GM18867 (cell line): ENCODE measurements at regions not wholly inside any gene's neighbourhood (a gene's known extent, or its start where the extent isn't known, plus 50 kb on each side); places are given as distances from the start of the nearest gene placed in this dataset.

Experiments used
- ATAC-seq: cut with Tn5 transposase; IDR thresholded peaks from one replicate; pipeline ENCODE4 v1.9.1; 2021; ENCODE audit warnings: mild to moderate bottlenecking, moderate library complexity; ENCODE audit not compliant: unreplicated experiment

- ATAC-seq: no peak
Observed at GRCh38 chr5:1748271-1748670, 51.4 kb downstream of the MRPL36 start.

- ATAC-seq: no peak
Observed at GRCh38 chr5:1747803-1748085, 51.9 kb downstream of the MRPL36 start.

GRCh38 chr5:1747079-1747802 is 52.4 kb downstream of the MRPL36 start:
- ATAC-seq: no peak

DNA sequence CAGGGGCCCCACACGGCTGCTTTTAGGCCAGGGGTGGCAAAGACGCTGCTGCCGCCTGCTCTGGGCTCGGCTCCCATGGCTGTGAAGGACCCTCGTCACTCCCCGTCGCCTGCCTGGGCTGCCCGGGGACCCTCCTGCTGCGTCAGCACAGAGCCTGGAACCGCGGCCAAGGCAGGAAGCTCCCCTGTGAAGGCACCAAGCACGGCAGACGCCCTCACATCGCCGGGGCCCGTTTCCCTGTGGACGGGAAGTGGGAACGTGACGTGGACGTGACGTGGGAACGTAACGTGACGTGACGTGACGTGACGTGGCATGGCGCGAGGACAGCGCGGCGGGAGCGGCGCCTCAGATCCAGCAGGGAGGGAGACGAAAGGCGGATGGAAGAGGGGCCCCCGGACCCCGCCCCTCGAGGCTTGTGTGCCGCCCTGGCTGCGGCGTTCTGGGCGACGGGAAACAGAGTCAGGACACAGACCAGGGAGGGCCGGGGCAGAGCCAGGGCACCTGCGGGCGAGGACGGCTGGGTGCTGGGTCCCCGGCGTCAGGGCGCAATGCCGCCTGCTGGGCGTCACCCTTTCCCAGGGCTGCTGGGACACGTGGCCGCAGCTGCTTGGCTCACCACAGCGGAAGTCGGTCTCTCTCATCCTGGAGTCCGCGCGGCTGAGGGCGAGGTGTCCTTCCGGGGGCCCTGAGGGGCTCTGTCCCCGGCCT is 53.1 kb downstream of the MRPL36 start:
- no peak for ATAC-seq

GRCh38 chr5:1745796-1746370 is 53.8 kb downstream of the MRPL36 start:
- no peak for ATAC-seq

DNA sequence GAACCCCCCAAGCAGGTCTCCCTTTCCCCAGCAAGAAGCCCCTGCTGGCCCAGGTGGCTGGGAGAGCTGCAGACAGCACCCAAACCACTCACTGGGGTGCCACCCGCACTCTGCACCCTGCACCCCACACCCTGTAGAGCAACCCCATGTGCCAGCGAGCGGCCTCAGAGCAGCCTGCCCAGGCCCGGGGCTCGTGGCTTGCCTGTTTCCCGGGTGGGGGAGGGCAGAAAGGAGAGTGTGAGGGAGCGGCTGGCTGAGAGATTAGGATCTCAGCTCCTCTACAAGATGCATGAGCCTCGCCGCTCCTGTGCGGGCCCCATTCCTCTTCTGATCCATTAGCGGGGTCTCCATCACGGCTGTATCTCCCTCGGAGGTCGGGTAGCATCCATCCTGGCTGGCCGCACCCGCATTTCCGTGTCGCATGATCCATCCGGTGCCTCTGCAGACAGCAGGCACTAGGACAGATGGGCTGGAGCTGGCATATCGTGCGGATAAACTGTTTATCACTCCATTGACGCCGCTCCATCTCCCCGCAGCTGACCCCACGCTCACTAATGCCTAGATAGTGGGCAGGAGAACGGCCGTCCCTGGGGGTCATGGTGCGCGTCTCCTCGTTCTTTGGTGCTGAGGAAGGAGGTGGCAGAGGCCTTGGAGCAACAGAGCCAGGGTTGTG is 54.4 kb downstream of the MRPL36 start:
- no peak for ATAC-seq

DNA sequence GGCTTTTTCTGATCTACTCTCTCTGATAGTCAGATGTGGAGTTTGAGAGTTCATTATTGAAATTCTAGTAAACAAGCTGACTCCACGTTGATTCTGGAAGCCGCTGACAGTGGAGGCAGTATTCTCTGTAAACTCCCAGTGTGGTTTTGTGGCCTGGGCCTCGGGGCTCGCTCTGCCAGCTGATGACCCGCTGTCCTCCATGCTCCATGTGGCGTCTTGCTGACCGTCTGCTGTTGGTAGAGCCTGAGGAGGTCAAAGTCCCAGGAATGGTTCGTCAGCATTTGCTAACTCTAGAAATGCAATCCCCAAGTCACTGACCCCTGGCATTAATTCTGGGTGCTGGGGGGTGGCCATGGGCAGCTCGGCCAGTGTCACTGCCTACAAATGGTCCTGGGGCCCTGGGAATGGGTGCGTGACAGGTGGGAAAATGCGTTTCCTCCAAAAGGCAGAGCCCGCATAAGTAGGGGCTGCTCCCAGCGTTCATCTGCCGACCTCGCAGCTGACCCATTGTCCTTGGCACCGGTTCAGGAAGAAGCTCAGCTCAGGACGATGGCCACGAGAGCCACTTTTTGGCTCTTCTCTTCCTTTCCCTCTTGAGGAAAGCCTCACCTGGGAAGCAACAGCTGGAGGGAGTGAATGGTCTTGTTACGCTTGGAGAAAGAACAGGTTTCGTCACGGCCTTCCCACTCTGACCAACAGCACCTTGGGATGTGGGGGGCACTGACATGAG is 55.1 kb downstream of the MRPL36 start:
- no peak for ATAC-seq

DNA sequence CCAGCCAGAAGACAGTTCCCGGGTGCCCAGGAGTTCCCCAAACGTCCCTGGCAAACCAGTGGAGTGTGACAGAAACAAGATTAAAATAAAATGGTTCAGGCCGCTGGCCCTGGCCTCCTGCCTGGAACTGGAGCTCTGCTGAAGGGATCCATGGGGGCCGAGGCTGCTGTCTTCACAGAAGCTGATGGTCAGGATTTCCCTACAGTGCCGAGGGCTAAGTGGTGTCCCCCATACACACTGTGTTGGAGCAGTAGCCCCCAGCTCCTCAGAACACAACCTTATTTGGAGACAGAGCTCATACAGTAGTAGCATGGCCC is 55.9 kb downstream of the MRPL36 start:
- ATAC-seq: no peak

DNA sequence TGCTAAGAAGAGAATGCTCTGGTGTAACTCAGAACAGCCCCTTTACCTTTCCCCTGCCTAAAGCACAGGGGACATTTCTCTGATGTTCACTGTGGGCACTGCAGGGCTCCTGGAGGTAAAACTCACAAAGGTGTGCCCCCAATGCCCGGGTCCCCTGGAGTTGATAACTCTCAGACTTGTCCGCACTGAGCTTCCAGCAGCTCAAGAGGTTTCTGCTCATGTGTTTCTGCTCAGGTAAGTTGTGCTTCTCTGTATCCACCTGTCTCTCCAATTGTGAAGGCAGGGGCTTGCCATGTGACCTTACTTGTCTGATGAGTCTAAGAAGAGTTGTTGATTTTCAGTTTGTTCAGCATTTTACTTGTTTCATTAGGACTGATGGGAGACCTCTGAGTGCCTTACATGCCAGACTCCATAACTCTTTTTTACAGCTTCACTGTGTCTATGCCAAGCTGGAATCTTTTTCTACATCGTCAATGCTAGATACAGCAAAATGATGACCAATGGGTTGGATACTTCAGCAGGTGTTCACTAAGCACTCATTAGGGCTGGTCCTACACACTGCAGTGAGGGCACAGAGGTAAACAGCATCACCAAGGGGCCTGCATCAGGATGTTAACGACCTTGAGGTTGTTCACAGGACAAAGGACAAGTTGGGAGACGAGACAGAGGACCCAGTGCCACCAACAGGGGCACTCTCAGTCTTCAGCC is 56.4 kb downstream of the MRPL36 start:
- no peak for ATAC-seq

GRCh38 chr5:1737790-1738405 is 61.7 kb downstream of the MRPL36 start:
- peak; percentile 75 for ATAC-seq

GRCh38 chr5:1736889-1737711 is 62.5 kb downstream of the MRPL36 start:
- no peak for ATAC-seq

- no peak for ATAC-seq
Observed at GRCh38 chr5:1736065-1736464, 63.6 kb downstream of the MRPL36 start.

- no peak for ATAC-seq
Observed at GRCh38 chr5:1735320-1735970, 64.2 kb downstream of the MRPL36 start.

GRCh38 chr5:1734908-1735289 is 64.7 kb downstream of the MRPL36 start:
- ATAC-seq: no peak

- ATAC-seq: no peak
Observed at GRCh38 chr5:1734271-1734907, 65.2 kb downstream of the MRPL36 start.

DNA sequence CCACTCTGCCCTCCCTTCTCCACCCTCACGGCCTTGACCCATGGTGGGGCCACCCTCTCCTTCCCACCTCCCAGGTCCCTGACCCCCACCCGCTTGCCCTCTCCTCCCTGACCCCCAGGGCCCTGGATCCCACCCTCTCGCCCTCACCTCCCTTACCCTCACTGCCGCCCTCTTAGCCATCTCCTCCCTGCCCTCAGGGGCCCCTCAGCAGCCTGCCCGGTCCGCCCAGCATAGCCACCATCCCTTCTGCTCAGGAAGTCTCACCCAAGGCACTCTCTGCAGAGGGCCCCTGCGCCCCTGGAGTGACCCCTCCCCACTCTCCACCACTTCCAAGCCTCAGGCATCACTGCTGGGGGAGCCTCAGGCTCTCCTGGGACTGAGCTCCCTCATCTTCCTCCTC is 66.3 kb downstream of the MRPL36 start:
- no peak for ATAC-seq

- no peak for ATAC-seq
Observed at GRCh38 chr5:1732945-1733344, 66.7 kb downstream of the MRPL36 start.

DNA sequence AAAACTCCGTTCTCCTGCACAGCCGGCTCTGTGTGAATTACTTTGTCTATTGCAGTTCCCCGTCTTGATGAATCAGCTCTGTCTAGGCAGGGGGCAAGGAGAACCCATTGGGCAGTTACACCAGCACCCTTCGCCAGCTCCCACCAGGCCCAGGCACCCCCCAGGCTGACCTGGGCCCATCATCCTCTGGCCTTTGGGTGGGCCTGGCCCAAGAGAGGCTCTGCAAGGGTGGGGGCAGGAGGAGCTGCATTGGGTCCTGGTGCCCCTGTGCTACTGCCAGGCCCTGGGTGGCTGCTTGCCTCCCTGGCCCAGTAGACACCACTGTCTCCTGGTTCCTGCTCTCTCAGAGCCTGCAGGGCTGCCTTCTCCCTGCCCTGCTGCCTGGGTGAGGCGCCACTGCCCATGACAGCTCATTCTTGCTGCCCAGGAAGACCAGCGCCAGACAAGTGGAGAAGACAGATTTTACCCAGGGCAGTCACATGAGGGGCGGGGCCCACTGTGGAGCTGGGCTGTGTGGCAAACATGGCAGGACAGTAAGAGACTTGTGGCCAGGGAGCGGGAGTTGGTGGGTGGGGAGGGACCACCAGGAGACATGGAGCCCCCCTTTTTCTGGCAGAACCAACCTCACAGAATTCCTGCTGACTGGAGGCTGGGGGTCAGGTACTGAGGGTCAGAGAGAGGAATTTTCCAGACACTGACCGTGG is 67.2 kb downstream of the MRPL36 start:
- ATAC-seq: no peak
